SKM-1 (cell line): ENCODE measurements at regions not wholly inside any gene's neighbourhood (a gene's known extent, or its start where the extent isn't known, plus 50 kb on each side); places are given as distances from the start of the nearest gene placed in this dataset.

Experiments
- DNase-seq: peaks from one replicate; lab custom pipeline; 2025; ENCODE audit not compliant: unreplicated experiment; lab: John Stamatoyannopoulos, UW

DNA sequence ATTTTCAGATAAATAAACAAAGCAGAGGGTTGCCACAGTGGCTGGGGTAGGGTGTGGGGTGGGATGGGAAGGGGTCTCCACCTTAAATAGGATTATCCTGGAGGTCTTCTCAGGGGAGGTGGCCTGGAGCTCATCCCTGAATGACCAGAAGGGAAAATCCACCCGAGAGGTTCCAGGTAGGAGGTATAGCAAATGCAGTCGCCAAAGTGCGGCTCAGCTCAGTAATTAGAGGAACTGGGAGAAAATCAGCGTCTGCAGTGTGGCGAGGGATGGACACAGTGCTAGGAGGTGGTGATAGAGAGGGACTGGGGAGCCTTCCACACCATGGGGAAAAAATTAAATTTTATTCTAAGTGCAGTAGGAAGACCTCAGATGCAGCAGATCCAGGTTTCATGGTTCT, 584.5 kb downstream of the MATN1 start:
- DNase-seq = no peak

DNA sequence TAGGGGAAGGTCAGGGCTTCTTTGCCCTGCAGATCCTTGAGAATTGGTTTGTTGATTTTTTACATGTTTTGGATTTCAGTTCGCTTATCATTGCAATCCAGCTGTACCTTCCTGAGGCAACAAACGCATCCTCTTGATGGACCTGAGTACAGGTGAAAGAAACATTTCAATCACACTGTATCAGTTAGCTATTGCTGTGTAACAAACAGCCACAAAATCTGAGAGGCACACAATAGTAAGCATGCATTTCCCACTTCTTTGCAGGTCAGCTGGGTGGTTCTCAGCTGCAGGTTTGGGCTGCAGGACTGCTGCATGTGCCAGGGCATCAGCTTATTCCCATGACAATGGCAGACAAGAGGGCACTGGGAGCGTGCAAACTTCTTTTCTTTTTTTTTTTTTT, 586.4 kb downstream of the MATN1 start:
- no peak for DNase-seq

DNA sequence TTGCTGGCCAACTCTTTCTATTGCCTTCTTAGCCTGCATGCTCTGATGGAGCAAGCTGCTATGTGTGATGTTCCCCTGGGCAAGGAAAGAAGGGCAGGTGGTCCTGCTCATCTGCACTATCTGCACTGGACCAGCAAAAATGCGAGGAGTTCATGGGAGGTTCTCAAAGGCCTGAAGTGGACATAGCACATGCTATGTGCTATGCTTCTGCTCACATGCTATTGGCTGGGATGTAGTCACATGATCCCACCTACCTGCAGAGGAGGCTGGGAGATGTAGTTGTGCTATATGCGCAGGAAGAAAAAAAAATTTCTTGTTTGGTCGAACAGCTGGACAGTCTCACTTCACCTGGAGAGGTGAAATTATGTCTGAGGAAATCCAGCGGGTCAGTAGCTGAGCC, 587.7 kb downstream of the MATN1 start:
- no peak for DNase-seq

DNA sequence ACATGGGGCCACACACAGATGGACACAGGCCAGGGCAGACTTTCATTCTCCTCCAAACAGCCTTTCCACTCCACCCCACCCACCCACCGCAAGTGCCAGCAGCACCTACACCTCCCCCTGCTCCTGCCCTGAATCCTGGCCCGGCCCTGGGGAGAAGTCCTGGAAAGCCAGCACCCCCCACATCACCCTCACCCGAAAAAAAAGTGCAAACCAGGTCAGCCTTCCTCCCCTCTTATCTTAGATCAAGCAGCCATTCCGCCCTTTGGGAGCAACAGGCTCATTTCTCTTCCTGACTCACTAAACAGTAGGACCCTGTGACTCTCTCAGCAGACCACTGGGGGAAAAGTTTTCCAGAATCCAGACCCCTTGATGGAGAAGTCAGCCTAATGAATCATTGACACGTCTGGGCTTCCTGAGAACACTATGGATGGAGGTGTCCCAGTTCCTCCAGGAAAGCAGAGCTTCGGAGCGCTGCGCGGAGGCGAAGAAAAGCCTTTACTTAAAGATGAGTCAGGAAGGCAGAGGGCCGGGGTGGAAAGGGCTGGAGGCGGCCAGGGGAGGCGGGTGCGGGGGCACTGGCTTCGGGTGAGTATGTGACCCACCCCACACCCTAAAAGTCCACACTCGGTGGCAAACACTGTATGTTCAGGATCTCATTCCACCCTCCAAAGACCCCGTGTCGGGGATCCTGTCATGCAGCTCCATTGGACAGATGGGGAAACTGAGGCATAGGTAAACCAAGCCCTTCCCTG, 588.7 kb downstream of the MATN1 start:
- no peak for DNase-seq

DNA sequence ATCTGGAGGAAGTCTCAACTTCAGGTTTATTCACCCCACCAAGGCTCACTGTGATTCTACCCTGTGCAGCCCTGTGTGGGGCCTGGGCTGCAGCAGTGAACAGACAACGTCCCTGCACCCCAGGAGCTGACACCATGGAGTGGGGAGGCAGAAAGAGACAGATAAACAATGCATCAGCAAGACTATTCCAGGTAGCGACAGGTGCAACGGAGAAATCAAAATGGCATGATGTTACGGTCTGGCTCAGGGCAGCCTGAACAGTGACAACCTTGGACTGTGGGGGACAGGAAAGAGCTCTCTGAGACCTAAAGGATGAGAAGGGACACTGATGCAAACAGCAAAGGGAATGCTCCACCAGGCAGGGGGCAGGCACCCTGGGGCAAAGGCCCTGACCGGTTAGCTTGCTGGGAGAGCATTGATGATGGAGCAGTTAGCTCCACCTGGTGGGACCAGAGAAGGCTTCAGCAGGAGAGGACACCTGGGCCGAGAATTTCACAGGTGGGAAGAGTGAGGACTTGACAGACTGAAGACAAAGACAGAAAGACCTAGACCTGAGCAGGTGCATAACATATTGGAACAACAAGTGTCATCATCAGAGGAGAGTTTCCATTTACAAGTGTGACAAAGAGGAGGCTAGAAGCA, 589.9 kb downstream of the MATN1 start:
- DNase-seq = no peak

DNA sequence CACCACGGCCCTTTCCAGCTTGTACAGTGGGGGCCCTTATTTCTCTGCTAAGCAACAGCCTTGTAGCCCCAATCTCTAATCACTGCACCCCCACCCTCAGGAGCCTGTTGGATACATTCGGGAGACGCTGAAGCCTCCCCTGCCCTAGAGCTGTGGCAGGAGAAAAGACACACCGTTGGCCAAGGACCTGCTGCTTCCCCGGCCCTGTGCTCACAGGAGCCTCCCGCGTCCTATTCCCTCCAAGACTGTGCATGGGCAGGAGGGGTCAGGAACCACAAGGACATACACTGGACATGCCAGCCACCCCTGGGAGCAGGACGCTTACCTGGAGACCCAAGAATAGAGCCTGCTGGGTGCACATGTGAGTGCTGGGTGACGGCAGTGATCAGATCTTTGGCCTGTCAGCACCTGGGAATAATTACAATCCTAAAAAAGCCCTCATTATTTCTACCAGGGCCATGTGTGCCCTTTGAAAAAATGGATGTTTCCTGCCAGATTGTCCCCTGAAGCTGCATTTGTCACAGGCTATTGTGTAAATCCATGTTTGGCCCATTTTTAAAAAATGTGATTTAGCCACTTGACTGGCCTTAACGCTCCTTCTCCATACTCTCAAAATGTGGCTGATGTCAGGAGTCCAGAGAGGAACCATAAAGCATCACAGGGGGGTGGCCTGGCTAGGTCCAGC, 590.6 kb downstream of the MATN1 start:
- no peak for DNase-seq

DNA sequence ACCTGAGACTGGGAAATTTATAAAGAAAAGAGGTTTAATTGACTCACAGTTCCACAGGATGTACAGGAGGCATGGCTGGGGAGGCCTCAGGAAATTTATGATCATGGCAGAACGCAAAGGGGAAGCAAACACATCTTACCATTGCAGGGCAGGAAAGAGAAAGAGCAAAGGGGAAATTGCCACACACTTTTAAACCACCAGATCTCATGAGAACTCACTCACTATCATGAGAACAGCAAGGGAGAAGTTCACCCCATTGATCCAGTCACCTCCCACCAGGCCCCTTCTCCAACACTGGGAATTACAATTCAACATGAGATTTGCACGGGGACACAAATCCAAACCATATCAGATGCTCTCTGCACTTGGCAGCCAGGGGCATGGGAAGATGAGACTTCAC, 592.8 kb downstream of the MATN1 start:
- peak; percentile 83 for DNase-seq

DNA sequence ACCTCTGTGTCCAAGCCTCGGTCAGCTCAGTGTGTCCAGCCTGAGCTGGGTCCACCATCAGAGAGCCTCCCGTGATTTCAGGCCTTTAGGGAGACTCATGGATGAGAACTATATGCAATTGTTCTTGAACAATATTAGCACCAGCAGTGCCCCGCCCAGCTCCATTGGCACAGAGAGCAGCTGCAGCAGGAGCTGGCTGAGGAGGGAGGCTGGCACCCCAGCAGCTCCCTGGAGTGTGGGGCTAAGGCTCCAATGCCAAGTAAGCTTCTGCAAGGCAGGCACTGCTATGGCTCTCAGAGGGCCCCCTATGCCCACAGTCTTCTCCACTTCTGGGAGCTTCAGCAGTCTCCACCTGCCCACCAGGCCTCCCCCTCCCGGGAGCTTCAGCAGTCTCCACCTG, 593.3 kb downstream of the MATN1 start:
- no peak for DNase-seq

DNA sequence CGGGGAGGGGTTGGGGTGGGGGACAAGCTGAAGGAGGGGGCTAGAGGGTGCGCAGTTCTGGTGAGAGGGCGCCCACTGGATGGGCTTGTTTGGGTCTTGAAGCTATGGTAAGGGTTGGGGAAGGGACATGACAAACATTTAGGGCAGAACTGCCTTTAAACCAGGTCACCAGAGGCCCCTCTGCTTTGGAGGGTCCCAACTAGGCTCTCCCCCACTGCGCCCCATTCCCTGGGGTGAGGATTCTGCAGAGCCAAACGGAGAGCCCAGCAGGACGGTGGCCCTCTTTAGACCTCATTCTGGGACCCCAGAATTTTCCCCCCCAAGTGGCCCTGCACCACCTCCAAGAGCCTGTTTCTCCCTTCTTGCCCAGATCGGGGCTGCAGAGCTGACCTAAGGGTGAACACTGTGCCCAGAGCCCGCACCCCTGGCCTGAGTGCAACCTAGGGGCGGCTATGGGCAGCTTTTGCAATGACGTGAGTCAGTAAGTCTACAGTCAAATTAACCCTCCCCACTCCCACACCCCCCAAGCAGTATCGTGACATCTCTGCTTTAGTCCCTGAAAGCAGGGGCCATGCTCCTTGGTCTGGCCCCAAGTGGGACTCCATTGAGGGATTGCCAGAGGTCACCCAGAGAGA, 593.8 kb downstream of the MATN1 start:
- DNase-seq = no peak

DNA sequence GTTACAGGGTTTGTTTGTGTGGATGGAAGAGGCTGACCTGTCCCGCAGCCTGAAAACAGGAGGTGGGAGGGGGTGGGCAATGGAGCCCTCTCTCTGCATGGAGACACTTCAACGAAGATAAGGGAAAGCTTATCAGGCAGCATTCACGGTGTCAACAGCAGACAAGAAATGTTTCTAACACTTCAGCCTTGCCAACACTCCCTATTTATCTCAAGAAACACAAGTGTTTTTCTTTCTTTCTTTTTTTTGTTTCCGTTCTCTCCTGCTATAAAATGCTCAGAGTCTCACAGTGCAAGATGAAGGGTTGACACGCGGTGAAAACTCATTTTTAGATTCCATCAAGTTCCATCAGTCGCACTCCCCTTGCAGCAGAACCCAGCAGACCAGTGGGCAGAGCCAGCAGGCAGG, 594.4 kb downstream of the MATN1 start:
- DNase-seq = no peak

DNA sequence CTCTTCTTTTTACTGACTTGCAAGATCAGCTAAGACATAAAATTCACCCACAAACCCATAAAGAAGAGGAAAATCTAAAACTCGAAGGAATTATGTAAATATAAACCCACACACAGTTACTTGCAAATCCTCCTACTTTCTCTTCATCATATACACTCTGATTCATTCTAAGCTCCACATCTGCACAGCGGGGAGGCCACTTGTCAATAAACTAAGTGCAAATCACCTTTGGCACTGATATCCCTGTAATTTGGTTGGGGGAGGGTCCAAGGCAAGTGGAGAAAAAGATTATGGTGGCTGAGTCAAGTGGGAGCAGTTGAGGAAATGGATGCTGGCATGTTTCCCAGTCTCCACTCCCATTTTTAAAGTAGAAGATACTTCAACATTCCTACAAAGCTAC, 596.5 kb downstream of the MATN1 start:
- no peak for DNase-seq

DNA sequence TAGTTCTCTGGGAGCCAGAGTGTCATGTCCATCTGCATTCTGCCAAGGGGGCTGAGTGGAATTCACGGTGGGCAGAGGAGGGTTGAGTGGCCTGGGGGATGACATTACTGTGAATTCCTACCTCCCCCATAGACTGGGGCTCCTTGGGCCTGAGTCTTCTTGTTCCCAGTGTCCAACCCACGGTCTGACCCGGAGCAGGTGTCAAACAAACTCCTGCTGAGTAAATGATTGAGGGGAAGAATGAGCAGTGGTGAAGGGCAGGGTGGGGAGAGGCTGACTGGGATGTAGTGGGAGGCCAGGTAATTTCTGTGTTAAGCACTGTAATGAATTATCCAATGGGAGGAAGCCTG, 597.6 kb downstream of the MATN1 start:
- no peak for DNase-seq

DNA sequence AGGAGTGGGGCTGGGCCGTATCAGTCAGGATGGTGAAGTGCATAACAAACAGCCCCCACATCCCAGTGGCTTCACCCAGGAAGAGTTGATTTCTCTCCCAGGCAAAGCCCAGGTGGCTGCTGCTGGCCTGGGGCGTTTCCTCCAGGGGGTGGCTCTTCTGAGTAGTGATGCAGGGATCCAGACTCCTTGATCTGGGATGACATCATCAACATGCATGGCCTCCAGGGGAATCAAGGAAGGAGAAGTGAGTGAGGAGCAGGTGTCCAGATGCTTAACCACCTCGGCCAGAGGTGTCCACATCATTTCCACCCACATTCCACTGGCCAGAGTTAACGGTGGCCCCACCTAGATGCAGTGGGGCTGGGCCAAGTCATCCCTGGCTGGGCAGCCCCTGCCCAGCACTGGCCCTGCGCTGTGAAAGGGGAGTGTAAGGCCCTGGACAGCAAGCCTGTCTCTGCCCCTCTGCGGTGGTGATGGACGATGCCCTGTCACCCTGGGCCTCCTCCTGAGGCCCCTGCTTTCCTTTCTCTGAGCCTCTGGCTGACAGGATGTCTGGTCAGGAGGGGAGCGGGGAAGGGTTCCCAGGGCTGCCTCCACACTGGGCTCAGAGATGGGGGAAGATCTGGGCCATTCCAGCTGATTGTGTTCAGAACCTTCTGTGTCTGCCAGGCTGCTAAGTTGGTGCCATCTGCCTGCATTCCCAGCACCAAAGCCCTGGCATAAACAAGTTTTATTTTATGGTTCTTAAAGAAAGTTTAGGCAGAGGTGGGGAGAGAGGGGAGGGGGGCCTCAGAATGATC, 598.2 kb downstream of the MATN1 start:
- DNase-seq = no peak

DNA sequence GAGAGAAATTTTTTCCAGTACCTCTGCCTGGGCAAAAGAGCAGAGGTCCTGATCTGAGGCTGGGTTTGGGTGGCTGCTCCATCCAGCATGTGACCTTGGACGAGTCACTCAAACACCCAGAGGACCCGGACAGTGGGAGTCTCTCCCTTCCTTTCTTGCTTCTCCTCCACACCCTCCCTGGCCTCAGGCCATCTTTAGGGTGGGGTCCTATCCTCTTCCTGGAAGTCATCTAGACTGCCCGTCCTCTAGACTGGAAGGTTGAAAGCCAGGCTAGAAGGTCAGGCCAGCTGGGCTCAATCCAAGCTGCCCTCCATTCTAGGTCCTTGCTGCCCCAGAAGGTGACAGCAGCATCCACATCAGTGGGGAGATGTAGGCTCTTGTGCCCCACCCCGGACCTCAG, 599.5 kb downstream of the MATN1 start:
- no peak for DNase-seq

DNA sequence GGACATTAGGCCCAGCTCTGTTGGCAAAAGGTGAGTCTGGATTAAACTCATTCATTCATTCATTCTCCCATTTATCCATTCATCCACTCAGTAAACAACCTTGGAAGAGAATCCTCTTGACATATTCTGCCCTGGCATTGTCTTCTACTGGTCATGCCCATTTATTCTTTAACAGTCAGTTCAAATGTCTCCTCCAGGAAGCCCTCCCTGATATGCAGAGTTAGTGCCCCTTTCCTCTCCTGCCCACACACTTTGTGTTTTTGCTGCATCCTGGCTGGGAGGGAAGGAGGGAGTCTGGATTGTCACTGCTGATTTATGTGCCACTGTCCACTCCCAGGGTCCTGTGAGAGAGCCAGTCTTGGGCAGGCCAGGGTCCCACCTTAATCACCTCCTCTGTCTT, 600.3 kb downstream of the MATN1 start:
- no peak for DNase-seq

DNA sequence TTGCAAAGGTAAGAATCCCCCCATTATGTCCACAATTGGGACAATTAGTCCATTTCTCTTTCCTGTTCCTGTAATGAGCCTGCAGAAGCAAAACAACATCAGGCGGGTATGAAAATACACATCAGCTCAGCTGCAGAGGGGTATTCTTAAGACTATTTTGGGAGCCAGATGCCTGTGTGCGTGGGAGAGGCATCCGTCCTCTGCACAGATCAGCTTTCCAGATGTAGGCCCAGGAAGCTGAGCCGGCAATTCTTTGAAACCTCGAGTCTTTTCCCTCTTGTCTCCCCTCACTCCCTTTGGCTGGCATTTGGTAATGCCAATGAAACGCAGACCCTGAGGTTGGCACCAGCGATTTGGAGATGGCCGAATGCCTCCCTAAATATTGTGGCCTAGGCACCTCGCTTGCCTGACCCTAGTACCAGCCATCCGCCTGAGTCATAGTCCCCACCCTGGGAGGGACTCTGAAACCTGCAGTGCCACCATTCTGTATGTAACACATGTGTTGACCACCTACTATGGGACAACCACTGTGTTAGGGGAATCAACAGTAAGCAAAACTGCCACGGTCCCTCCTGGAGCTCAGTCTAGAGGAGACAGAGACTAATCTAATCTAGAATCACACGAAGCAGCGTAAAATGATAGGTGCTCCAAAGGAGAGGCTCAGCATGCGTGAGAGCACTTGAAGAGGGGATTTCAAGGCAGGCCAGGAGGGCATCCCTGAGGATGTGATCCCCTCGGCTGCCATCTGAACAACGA, 603.0 kb downstream of the MATN1 start:
- DNase-seq = no peak

DNA sequence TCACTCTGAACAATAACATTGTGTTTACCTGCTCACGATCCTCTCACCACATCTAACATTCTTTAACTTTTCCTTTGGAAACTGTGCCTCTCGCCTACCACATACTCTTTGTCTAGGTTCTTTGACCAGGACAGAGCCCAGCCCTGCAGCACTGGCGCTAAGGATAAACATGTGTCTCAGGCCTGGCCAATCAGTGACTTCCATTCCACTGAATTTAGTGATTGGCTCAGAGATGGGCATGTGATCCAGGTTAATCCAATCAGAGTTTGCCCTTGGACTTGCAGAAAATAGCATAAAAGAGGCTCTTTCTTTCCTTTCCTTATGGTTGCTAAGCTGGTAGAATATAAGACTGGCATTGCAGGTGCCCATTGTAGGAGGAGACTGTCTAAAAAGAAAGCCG, 605.7 kb downstream of the MATN1 start:
- DNase-seq = no peak

DNA sequence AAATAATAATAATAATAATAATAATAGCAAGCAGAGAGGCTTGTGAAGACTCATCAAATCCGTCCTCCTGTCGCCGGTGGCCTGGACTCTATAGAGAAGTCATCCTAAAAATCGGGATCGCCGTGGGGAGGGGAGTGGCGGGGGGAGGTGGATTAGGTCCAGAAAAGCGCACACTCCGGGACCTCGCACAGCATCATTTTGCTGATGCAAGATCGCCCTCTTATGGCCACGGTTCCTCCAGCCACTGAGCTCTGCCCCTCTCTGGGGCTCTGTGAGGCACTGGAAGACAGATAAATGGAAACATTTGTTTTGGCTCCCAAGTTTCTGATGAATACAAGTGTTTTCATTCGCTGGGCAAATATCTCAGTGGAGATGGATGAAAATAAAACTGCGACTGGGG, 612.0 kb downstream of the MATN1 start:
- DNase-seq = peak; percentile 11

DNA sequence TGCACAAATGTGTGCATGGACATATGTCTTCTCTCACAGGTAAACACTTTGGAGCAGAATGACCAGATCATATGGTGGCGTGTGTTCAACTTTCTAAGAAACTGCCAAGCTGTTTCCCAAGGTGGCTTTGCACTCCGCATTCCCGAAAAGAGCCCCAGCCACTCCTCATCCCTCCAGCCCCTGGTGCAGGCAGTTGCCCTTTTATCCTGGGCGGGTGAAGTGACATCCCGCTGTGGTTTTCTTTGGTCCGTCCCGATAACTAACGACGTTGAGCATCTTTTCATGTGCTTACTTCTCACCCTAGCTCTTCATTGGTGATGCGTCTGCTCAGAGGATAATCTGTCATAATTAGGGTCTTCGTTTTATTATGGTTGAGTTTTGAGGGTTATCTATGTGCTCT, 612.5 kb downstream of the MATN1 start:
- DNase-seq = no peak

DNA sequence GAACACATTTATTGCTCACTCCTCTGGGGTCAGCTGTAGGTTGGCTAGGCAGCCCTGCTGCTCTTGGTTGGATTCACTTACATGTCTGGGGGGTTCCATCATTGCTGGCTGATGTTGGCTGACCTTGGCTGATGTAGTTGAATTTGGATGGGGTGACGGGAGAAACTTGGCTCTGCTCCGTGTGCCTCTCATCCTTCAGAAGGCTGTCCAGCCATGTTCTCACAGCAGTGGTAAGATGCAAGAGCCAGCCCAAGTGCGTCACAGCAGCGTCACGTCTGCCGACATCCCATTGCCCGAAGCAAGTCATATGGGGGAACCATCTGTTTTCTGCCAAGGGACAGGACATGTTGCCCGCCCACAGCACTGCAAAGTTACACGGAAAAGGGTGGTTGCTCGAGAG, 613.5 kb downstream of the MATN1 start:
- DNase-seq = no peak

DNA sequence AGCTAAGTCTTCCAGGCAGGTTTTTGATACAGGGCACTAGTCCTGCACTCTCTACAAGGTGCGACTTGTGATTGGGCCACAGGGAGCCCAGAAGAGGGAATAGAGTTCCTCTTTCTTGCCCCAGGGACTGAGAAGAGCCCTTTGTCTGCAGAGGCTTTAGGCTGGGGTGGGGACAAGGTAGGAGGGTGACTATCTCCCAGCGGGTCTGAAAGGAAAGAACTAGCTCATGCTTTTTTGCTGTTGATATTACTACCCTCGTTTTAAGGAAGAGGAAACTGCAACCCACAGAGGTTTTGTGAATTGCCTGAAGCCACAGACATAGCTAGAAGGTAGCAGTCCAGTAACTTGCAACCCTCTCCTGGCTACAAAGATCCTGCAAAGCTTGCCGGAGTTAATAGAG, 615.2 kb downstream of the MATN1 start:
- no peak for DNase-seq
